CD4-positive, alpha-beta T cell treated with Interleukin-17A for 4 hours (primary cell): ENCODE measurements at regions not wholly inside any gene's neighbourhood (a gene's known extent, or its start where the extent isn't known, plus 50 kb on each side); places are given as distances from the start of the nearest gene placed in this dataset.
"Not testable (repeated sequence)": the region's sequence is repeated elsewhere in the genome, so short reads cannot be mapped to it uniquely, and the experiment has no call there.

Source experiments
- DNase-seq: peaks from one replicate; pipeline ENCODE4 v3.0.0-alpha.2; 2020; ENCODE audit warnings: mixed read lengths

DNA sequence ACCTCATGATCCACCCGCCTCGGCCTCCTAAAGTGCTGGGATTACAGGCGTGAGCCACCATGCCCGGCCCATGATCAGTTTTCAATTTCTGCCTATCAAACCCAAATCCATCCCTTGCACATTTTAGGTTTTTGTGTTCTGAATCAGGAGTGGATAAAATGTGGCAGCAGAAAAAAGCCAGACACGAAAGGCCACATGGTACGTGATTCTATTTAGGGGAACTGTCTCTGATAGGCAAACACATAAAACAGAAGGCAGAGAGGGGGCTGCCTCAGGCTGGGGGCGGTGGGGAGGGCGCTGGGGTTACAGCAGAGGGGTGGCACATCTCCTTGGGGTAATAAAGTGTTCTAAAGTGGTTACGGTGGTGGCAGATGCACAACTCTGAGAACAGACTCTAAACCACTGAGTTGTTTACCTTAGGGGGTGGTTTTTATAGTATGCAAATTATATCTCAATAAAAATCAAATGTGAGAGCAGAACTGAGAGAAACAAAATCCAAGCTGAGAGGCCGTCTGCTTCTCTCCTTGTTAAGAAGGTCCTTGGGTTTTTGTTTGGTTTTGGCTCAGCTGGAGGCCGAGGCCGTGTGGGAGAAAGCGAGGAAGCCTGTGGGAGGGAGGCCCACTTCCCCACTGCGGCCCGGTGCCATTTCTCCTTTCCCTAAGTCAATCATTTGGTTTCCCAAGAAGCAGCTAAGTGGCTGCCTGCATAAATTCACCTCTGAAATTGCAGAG, 78.0 kb downstream of the SOWAHC start:
- DNase-seq = no peak

GRCh38 chr2:109692831-109693230, 78.7 kb downstream of the SOWAHC start:
- not testable (repeated sequence) for DNase-seq

DNA sequence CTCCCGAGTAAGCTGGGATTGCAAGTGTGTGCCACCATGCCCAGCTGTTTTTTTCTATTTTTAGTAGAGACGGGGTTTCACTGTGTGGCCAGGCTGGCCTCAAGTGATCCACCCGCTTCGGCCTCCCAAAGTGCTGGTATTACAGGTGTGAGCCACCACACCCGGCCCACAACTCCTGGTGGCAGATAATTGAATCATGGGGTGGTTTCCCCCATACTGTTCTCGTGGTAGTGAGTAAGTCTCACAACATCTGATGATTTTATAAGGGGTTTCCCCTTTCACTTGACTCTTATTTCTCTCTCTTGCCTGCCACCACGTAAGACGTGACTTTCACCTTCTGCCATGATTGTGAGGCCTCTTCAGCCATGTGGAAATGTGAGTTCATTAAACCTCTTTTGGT, 79.1 kb downstream of the SOWAHC start:
- DNase-seq = not testable (repeated sequence)

GRCh38 chr2:109694190-109694589, 80.0 kb downstream of the SOWAHC start:
- no peak for DNase-seq

DNA sequence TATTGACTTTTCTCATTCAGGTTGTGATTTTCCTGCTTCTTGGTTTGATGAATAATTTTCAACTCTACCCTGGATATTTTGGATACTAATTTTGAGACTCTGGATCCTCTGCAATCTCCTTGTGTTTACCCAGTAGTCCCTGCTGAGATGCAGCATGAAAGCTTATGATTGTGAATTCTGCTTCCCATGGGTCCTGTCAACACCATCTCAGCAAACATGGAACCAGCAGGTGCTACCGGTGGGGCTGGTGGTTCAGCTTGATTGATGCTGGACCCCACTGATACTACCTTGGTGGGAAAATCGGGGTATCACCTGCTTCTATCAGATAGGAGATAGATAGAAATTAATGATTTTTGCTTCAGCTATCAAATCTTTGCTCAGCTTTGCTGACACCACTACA, 81.1 kb downstream of the SOWAHC start:
- DNase-seq = no peak

DNA sequence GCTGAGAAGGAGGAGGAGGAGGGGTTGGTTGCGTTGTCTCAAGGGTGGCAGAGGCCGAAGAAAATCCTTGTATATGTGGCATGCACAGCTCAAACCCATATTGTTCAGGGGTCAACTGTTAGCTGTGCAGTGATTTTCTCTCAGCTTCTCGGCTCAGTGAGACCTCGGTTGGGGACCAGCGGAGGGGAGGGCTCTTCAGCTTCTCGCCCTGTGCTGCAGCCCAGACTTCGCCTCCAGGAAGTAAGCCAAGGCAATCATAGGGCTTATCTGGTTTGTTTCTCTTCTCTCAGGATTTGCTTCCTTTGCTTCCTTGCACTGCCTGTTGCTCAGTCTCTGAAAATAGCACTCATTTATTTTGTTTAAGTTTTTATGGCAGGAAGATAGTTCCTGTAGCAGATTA, 85.5 kb downstream of the SOWAHC start:
- no peak for DNase-seq

- DNase-seq = no peak
These were observed 86.6 kb downstream of the SOWAHC start for GRCh38 chr2:109700680-109701274.

GRCh38 chr2:109701362-109701761, 87.2 kb downstream of the SOWAHC start:
- no peak for DNase-seq

DNA sequence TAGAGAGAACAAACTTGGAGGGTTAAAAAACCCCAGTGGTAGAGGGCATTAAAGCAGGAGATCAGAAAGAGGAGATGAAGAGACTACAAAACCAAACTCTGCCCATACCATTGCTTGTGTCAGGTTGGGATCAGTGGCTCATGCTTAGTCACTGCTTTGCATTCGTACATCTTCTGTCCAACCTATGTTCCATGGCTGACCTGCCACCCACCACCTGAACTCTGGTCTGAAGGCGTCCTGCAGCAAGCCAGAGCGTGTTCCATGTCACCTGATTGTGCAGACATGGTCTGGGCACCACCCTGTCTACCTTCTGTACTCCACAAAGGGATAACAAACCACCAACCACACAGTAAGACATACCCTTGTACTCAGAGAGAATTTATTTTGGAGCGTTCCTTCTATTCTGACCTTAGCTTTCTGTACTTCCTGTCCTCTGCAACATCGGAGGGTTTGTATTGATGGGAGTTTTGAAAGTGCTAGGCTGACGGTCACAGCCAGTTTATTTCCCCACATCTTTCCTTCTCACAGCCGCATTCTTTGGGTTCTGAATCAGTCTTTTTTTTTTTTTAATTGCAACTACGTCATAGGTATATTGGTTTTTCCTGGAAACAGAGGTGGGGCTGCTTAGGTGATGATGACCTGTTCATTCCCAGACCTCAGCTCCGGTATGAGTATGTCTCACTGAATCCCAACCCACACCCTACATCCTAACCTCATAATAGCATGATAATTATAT, 88.3 kb downstream of the SOWAHC start:
- no peak for DNase-seq

GRCh38 chr2:109703077-109703476, 88.9 kb downstream of the SOWAHC start:
- no peak for DNase-seq

DNA sequence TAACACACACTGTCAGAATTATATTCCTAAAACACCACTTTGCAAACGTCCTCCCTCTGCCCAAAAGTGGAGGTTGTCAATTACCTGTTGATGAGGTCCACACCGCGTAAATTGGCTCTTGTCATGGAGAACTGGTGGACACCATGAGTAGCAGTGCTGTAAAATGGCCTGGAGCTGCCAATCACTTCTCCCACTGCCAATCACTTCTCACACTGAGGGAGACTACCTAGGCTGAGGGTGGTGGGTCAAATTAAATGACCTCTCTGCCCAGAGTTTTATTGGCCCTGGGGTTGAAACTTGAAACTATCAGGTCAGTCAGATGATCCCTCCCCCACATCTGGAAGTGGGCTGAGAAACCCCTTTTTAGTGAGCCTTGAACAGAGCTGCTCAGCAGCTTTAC, 89.6 kb downstream of the SOWAHC start:
- DNase-seq = no peak

DNA sequence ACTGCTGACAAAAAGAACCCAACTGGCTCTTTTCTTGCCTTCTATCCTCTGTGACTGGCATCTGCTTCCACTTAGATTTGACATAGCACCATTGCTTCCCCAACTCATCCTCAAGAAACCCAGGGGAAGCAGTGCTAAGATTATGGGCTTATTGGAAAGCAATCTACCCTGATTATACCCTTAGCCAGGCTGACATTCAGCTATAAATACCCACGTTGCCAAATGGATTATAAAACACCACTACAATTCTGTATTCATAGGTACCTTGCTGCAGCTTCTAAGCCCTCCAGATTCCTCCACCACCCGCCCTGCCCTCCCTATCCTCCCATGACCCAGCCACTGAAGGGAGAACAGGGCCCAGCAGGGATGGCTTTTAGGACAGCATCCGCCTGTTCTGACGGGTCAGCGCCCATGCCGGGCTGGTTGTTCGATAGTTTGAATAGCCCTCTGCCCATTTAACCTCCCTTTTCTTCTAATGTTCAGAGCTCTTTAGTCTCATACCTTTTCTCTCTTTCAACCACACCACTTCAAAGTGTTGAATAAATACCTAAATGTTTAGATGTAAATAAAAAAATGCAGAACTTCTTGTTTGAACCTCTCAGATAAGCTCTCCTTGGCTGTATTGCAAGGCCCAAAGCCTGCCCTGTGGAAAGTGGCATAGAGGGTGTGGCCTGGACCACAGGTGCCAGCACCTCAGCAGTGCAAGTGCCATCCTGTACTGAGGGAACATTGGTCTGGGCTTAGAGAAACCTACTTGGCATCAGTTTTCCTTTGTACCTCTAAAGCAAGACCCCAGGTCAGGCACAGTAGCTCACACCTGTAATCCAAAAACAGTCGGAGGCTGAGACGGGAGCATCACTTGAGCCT, 86.6 kb upstream of the RGPD5 start:
- DNase-seq = no peak

DNA sequence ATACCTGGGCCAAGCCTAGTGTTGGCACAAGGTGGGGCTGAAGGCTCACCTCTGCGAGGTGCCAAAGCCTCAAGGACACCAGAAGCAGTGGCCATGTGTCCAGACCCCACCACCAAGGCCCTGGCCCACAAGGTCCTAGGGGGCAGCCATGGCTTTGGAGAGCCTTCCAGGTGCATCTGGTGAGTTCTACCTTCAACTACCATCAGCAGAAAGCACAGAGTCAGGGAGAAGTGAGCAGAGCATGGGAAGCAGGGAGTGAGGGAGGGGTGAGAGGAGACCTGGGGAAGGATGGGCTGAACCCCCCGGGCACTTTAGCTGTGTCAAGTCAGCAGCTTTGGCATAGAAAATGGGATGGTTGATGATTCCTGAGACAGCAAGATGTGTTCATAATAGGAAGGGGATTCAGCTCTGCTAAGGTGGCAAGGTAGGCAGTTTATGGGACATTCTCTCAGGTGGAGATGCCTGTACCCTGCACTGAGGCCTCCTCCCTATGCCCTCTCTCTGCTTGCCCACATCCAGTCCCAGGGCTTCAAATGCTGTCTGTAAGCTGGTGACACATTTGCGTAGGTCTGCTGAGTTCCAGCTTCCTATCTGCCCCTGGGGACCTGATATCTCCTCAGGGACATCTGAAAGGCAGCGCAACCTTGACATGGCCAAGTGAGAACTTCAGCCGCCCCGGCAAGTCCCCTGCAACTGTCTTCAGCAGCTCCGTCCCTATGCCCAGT, 83.4 kb upstream of the RGPD5 start:
- no peak for DNase-seq

- no peak for DNase-seq
These were observed 82.6 kb upstream of the RGPD5 start for GRCh38 chr2:109711230-109712122.

- no peak for DNase-seq
These were observed 82.0 kb upstream of the RGPD5 start for GRCh38 chr2:109712123-109712449.

DNA sequence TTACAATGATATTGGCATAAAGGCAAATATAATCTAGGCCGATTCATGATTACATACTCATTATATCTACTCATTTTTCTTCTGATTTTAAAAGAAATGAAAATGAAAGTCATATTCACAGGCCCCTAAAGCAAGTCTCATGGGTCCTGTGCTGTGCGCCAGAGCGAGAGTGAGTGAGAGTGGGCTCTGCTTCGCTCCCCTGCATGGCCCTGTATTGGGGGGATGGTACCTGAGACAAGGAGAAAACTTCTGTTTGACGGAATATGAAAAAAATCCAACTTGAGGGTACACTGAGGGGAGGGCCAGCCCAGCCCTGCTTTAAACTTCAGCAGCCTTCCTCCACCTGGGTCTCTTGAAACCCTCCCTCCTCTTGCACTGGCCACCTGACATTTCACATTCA, 81.4 kb upstream of the RGPD5 start:
- DNase-seq = no peak

- no peak for DNase-seq
These were observed 78.7 kb upstream of the RGPD5 start for GRCh38 chr2:109715313-109715805.

DNA sequence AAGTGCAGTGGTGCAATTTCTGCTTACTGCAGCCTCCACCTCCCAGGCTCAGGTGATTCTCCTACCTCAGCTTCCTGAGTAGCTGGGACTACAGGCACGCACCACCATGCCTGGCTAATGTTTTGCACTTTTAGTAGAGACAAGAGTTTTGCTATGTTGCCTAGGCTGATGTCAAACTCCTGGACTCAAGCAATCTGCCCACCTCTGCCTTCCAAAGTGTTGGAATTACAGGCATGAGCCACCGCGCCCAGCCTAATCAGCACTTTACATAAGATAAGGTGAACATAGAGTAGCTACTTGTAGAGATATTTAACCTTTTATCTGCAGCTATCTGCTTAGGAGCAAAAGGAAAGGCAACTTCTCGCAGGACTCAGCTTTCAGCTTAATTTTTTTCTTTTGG, 77.5 kb upstream of the RGPD5 start:
- not testable (repeated sequence) for DNase-seq

DNA sequence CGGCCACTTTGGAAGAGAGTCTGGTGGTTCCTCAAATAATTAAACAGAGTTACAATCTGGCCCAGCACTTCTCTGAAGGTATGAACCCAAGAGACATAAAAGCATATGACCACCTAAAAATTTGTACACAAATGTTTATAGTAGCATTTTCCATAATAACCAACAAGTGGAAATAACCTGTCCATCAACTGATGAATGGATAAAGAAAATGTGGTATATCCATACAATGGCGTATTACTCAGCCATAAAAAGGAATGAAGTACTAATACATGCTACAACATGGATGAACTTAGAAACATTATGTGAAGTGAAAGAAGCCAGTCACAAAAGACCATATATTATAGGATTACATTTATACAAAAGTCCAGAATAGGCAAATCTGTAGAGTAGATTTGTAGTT, 76.0 kb upstream of the RGPD5 start:
- no peak for DNase-seq

GRCh38 chr2:109719871-109720270, 74.2 kb upstream of the RGPD5 start:
- no peak for DNase-seq

DNA sequence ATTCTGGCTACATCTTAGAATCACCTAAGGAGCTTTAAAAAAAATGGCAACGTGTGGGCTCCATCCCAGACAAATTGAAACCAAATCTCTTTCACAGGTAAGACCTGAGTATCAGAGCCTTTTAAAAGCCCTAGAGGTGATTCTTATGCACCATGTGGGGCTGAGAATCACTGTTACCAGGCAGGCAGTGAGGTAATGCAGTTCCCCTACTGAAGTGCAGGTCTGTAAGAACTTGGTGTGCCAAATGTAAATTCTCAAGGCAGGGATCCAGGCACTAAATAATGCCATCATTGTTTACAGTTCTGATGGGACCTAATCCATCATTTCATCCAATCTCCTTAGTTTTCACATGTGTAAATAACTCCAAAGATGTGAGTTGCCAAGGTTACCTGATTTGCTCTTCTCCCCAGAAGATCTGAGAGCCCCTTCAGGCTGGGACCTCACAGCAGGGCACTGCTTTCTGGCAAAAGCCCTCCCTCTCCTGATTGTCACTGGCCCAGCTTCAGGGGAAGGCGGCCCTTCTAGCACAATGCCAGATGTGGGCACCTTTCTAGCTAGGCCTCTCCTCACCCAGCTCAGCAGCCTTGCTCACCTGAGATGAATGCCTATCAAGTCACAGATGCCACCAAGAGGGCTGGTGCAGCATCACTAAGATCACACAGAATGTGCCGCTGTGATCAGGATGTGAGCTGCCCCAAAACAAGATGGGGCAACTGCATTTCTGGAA, 73.6 kb upstream of the RGPD5 start:
- no peak for DNase-seq
